GM23338 (cell line): ENCODE measurements at regions not wholly inside any gene's neighbourhood (a gene's known extent, or its start where the extent isn't known, plus 50 kb on each side); places are given as distances from the start of the nearest gene placed in this dataset.

ENCODE experiments used
- CREB1 ChIP-seq: fragments of 250-450 bp; sonication (Bioruptor Pico); IDR thresholded peaks from 2 replicates; pipeline ENCODE4 v1.5.0; 2020; ENCODE audit warnings: low read depth, mild to moderate bottlenecking, moderate library complexity
- EZH2 ChIP-seq: fragments of 200-600 bp; sonication (generic); IDR thresholded peaks from one replicate; pipeline ENCODE4 v1.8.0; 2017; ENCODE audit warnings: antibody characterized with exemption, mild to moderate bottlenecking, low read depth; ENCODE audit not compliant: unreplicated experiment
- EZH2phosphoT487 ChIP-seq: fragments of 200-600 bp; sonication (generic); IDR thresholded peaks from one replicate; pipeline ENCODE4 v1.8.1; 2018; ENCODE audit warnings: antibody characterized with exemption; ENCODE audit not compliant: unreplicated experiment
- POLR2AphosphoS5 ChIP-seq: IDR thresholded peaks from 2 replicates; pipeline ENCODE4 v1.6.1; 2016; ENCODE audit warnings: antibody characterized with exemption, low read depth
- TF ChIP-seq, protein P1 (sequence below), 2 experiments: fragments of 200-600 bp in 1 of 2; sonication (generic) in 1 of 2; conservative IDR thresholded peaks; 2 replicates each; pipeline versions ENCODE4 v1.5.1 to v1.6.1; 2016 to 2017; ENCODE audit warnings: antibody characterized with exemption in 2 of 2, low read depth in 2 of 2, mild to moderate bottlenecking in 2 of 2, moderate library complexity in 1 of 2
- TF ChIP-seq, protein P2 (sequence below): IDR thresholded peaks from one replicate; pipeline ENCODE4 v1.6.1; 2018; ENCODE audit warnings: antibody characterized with exemption; ENCODE audit not compliant: unreplicated experiment
- TF ChIP-seq, protein P3 (sequence below): IDR thresholded peaks from 2 replicates; pipeline ENCODE4 v1.6.1; 2016; ENCODE audit warnings: antibody characterized with exemption

DNA sequence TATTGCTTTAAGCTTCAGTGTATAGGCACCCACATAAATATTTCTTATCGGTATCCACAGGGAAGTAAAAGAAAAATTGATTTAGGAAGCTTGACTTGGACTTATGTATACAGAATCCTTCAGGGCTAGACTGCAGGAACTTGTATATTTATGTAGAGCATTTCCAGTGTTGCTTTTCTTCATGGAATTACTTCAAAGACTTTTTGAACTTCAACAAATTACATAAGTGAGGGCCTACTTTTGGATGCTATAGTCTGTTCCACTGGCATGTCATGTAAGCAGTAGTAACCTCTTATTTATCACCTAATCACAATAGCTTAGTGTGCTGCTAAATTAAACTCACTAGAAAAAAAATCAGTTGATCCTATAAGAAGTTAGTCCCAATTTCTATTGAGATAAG lies 557.9 kb upstream of the SLITRK6 start:
- TF ChIP-seq, protein P1, sequence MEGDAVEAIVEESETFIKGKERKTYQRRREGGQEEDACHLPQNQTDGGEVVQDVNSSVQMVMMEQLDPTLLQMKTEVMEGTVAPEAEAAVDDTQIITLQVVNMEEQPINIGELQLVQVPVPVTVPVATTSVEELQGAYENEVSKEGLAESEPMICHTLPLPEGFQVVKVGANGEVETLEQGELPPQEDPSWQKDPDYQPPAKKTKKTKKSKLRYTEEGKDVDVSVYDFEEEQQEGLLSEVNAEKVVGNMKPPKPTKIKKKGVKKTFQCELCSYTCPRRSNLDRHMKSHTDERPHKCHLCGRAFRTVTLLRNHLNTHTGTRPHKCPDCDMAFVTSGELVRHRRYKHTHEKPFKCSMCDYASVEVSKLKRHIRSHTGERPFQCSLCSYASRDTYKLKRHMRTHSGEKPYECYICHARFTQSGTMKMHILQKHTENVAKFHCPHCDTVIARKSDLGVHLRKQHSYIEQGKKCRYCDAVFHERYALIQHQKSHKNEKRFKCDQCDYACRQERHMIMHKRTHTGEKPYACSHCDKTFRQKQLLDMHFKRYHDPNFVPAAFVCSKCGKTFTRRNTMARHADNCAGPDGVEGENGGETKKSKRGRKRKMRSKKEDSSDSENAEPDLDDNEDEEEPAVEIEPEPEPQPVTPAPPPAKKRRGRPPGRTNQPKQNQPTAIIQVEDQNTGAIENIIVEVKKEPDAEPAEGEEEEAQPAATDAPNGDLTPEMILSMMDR (conservative IDR thresholded peaks at IDR 0.05; ENCODE audit: low read depth in 2 of 2), result no peak
- TF ChIP-seq, protein P2, sequence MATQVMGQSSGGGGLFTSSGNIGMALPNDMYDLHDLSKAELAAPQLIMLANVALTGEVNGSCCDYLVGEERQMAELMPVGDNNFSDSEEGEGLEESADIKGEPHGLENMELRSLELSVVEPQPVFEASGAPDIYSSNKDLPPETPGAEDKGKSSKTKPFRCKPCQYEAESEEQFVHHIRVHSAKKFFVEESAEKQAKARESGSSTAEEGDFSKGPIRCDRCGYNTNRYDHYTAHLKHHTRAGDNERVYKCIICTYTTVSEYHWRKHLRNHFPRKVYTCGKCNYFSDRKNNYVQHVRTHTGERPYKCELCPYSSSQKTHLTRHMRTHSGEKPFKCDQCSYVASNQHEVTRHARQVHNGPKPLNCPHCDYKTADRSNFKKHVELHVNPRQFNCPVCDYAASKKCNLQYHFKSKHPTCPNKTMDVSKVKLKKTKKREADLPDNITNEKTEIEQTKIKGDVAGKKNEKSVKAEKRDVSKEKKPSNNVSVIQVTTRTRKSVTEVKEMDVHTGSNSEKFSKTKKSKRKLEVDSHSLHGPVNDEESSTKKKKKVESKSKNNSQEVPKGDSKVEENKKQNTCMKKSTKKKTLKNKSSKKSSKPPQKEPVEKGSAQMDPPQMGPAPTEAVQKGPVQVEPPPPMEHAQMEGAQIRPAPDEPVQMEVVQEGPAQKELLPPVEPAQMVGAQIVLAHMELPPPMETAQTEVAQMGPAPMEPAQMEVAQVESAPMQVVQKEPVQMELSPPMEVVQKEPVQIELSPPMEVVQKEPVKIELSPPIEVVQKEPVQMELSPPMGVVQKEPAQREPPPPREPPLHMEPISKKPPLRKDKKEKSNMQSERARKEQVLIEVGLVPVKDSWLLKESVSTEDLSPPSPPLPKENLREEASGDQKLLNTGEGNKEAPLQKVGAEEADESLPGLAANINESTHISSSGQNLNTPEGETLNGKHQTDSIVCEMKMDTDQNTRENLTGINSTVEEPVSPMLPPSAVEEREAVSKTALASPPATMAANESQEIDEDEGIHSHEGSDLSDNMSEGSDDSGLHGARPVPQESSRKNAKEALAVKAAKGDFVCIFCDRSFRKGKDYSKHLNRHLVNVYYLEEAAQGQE, result no peak
- no peak for TF ChIP-seq EZH2phosphoT487
- TF ChIP-seq EZH2, result no peak
- TF ChIP-seq, protein P3, sequence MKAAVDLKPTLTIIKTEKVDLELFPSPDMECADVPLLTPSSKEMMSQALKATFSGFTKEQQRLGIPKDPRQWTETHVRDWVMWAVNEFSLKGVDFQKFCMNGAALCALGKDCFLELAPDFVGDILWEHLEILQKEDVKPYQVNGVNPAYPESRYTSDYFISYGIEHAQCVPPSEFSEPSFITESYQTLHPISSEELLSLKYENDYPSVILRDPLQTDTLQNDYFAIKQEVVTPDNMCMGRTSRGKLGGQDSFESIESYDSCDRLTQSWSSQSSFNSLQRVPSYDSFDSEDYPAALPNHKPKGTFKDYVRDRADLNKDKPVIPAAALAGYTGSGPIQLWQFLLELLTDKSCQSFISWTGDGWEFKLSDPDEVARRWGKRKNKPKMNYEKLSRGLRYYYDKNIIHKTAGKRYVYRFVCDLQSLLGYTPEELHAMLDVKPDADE, result no peak
- no peak for TF ChIP-seq POLR2AphosphoS5
- no peak for TF ChIP-seq CREB1
